ENCODE measurements at regions not wholly inside any gene's neighbourhood (a gene's known extent, or its start where the extent isn't known, plus 50 kb on each side); places are given as distances from the start of the nearest gene placed in this dataset.

DNA sequence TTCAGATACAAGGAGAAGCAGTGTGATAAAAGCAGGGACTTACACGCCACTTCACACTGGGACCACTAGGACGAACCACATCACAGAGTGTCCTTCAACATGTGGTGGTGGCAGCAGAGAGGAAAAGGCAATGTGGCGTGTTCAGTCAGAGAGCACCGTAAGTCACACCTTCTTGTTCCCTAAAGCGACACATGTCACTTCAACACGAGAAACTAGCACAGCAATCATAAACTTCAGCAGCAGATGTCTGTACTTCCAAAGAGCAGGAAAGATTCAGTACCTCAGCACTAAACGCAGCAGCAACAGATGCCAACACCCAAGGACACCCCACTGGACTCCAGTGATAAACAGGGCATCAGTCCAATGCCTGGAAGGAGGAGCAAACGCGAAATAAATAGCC lies 96.7 kb downstream of the AREG start:
- no peaks in the 10 kb centered on the region for H3K27me3 ChIP-seq
- in situ Hi-C loops (cut with MboI; ENCODE audit: low sequenced_read_pairs in 4 of 4), result loop anchor here in 1 of 4 donors (25.0 kb wide), 1 partner anchor 354 kb away; no protein-coding TSS in a partner anchor
- H3K9me3 ChIP-seq, result no peaks in the 10 kb centered on the region
- no peak for DNase-seq
- no peak overlapping the region for H3K4me3 ChIP-seq
- TF ChIP-seq, protein P1, sequence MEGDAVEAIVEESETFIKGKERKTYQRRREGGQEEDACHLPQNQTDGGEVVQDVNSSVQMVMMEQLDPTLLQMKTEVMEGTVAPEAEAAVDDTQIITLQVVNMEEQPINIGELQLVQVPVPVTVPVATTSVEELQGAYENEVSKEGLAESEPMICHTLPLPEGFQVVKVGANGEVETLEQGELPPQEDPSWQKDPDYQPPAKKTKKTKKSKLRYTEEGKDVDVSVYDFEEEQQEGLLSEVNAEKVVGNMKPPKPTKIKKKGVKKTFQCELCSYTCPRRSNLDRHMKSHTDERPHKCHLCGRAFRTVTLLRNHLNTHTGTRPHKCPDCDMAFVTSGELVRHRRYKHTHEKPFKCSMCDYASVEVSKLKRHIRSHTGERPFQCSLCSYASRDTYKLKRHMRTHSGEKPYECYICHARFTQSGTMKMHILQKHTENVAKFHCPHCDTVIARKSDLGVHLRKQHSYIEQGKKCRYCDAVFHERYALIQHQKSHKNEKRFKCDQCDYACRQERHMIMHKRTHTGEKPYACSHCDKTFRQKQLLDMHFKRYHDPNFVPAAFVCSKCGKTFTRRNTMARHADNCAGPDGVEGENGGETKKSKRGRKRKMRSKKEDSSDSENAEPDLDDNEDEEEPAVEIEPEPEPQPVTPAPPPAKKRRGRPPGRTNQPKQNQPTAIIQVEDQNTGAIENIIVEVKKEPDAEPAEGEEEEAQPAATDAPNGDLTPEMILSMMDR (IDR thresholded peaks at IDR 0.05 in 4 of 5, conservative IDR thresholded peaks at IDR 0.05 in 1 of 5), result no peak
- TF ChIP-seq POLR2A (IDR thresholded peaks at IDR 0.05), result no peak
- no peaks in the 10 kb centered on the region for H3K36me3 ChIP-seq
- intact Hi-C loops (cut with DNase I; ENCODE audit: low total_unique reads), result no loop called here
- H3K4me1 ChIP-seq, result no peaks in the 10 kb centered on the region
- H3K27ac ChIP-seq, result no peak overlapping the region
- ATAC-seq, result no peak

DNA sequence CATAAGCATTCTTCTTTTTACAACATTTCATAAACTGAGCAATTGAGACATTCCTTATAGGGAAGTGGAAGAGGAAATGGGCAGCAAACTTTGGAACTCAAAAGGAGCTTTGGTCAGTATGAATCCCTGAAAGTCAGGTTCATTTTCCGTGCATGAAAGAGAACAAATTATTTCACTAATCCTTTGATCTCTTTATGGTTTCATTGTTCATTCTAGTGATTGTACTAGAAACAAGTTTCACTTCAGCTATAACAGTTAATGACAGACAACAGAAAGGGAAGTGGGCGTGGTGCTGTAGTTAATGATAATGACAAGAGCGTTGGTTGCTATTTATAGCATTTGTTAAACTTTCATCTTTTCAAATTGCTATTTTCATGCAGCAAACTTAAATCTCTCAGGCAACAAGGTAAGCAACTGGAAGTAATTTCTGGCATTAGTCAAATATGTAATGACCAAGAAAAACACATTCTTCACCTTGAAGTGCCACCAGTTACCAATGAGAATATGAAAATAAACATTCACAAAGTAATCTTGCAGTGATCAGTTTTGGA lies 98.4 kb downstream of the AREG start:
- DNase-seq, result no peak
- Histone ChIP-seq H3K9me3 (no peaks in the 10 kb centered on the region), H3K4me1 (no peaks in the 10 kb centered on the region), H3K36me3 (no peaks in the 10 kb centered on the region), H3K27me3 (no peaks in the 10 kb centered on the region), H3K27ac (no peak overlapping the region), H3K4me3 (no peak overlapping the region)
- ATAC-seq, result no peak
- in situ Hi-C loops (cut with MboI; ENCODE audit: low sequenced_read_pairs in 4 of 4), result loop anchor here in 1 of 4 donors (25.0 kb wide), 1 partner anchor 356 kb away; no protein-coding TSS in a partner anchor
- no peak for TF ChIP-seq POLR2A (IDR thresholded peaks at IDR 0.05)
- TF ChIP-seq, protein P1 (IDR thresholded peaks at IDR 0.05 in 4 of 5, conservative IDR thresholded peaks at IDR 0.05 in 1 of 5), result no peak
- intact Hi-C loops (cut with DNase I; ENCODE audit: low total_unique reads), result no loop called here

DNA sequence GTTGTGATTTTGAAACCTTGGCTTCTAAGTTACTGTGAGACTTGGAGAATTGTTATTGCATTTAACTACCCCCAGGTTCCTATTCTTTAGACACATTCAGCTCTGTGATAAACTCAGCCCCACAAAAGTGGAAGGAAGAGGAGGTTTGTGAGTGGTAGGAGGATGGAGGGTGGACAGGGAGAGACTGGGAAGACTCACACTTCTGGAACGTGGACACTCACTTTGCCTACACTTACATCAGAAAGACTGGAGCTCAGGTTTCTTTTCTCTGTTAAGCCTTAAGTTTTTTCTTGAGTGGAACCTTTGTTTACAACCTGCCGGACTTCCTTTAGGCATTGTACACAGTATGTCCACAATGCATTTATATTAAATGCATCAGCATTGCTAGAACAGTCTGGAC lies 99.0 kb downstream of the AREG start:
- ATAC-seq, result no peak
- no peaks in the 10 kb centered on the region for H3K36me3 ChIP-seq
- intact Hi-C loops (cut with DNase I; ENCODE audit: low total_unique reads), result no loop called here
- no peaks in the 10 kb centered on the region for H3K4me1 ChIP-seq
- no peak overlapping the region for H3K27ac ChIP-seq
- no peak for DNase-seq
- H3K9me3 ChIP-seq, result no peaks in the 10 kb centered on the region
- TF ChIP-seq POLR2A (IDR thresholded peaks at IDR 0.05), result no peak
- TF ChIP-seq, protein P1 (IDR thresholded peaks at IDR 0.05 in 4 of 5, conservative IDR thresholded peaks at IDR 0.05 in 1 of 5), result no peak
- H3K27me3 ChIP-seq, result no peaks in the 10 kb centered on the region
- no peak overlapping the region for H3K4me3 ChIP-seq
- in situ Hi-C loops (cut with MboI; ENCODE audit: low sequenced_read_pairs in 4 of 4), result loop anchor here in 1 of 4 donors (25.0 kb wide), 1 partner anchor 357 kb away; no protein-coding TSS in a partner anchor

DNA sequence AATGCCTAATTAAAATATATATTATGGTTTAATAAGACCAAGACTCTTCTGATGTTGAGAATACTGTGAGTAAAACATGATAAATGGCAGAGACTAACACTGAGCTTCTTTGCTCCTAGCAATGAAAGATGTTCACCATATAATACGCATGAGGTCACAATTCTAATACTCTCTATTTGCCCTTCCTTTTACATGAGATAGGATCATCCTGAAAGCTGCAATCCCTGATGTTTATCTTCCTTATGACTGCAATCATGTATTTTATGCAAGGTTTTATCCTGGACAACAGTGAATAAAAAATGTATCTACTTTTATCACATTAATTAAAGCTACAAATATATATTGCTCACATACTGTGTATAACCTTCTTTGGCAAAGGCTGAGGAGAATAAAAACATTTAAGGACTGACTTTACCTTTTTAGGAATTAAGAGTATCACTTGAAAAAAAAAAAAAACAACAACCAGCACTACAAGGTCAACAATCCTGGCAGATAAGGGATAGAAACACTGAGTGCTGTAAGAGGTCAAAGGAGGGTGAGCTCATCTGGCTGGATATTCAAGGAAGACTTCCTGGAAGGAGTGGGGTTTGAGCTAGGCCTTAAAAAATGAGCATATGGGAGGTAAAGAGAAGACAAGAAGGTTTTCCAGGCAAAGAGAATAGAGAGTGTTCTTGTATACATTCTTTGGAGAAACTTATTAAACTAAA lies 99.9 kb downstream of the AREG start:
- H3K4me1 ChIP-seq, result no peaks in the 10 kb centered on the region
- H3K9me3 ChIP-seq, result no peaks in the 10 kb centered on the region
- DNase-seq, result no peak
- no peak overlapping the region for H3K27ac ChIP-seq
- H3K36me3 ChIP-seq, result no peaks in the 10 kb centered on the region
- no peak for ATAC-seq
- in situ Hi-C loops (cut with MboI; ENCODE audit: low sequenced_read_pairs in 4 of 4), result loop anchor here in 1 of 4 donors (25.0 kb wide), 1 partner anchor 358 kb away; no protein-coding TSS in a partner anchor
- intact Hi-C loops (cut with DNase I; ENCODE audit: low total_unique reads), result no loop called here
- no peak for TF ChIP-seq POLR2A (IDR thresholded peaks at IDR 0.05)
- TF ChIP-seq, protein P1 (IDR thresholded peaks at IDR 0.05 in 4 of 5, conservative IDR thresholded peaks at IDR 0.05 in 1 of 5), result no peak
- H3K4me3 ChIP-seq, result no peak overlapping the region
- H3K27me3 ChIP-seq, result no peaks in the 10 kb centered on the region
